ENCODE measurements at regions not wholly inside any gene's neighbourhood (a gene's known extent, or its start where the extent isn't known, plus 50 kb on each side); places are given as distances from the start of the nearest gene placed in this dataset.

- DNase-seq (ENCODE audit: low read depth in 2 of 2), result no peak
These were observed 1127.3 kb upstream of the AUTS2 start for GRCh38 chr7:68470836-68471435.

GRCh38 chr7:68472688-68473087 lies 1125.6 kb upstream of the AUTS2 start:
- DNase-seq (ENCODE audit: low read depth in 2 of 2), result no peak

- DNase-seq (ENCODE audit: low read depth in 2 of 2), result no peak
These were observed 1123.5 kb upstream of the AUTS2 start for GRCh38 chr7:68474661-68475216.

- DNase-seq (ENCODE audit: low read depth in 2 of 2), result no peak
These were observed 1121.3 kb upstream of the AUTS2 start for GRCh38 chr7:68476966-68477365.

- DNase-seq (ENCODE audit: low read depth in 2 of 2), result no peak
These were observed 1119.9 kb upstream of the AUTS2 start for GRCh38 chr7:68478326-68478725.

- DNase-seq (ENCODE audit: low read depth in 2 of 2), result no peak
These were observed 1115.5 kb upstream of the AUTS2 start for GRCh38 chr7:68482800-68483199.

GRCh38 chr7:68484731-68485130 lies 1113.5 kb upstream of the AUTS2 start:
- DNase-seq (ENCODE audit: low read depth in 2 of 2), result no peak

GRCh38 chr7:68485253-68485917 lies 1112.9 kb upstream of the AUTS2 start:
- no peak for DNase-seq (ENCODE audit: low read depth in 2 of 2)

GRCh38 chr7:68488341-68489060 lies 1109.8 kb upstream of the AUTS2 start:
- no peak for DNase-seq (ENCODE audit: low read depth in 2 of 2)

- no peak for DNase-seq (ENCODE audit: low read depth in 2 of 2)
These were observed 1106.5 kb upstream of the AUTS2 start for GRCh38 chr7:68491523-68492358.

GRCh38 chr7:68492359-68492690 lies 1106.0 kb upstream of the AUTS2 start:
- no peak for DNase-seq (ENCODE audit: low read depth in 2 of 2)

- DNase-seq (ENCODE audit: low read depth in 2 of 2), result no peak
These were observed 1094.9 kb upstream of the AUTS2 start for GRCh38 chr7:68503400-68503799.

GRCh38 chr7:68504716-68505115 lies 1093.6 kb upstream of the AUTS2 start:
- DNase-seq (ENCODE audit: low read depth in 2 of 2), result no peak

- no peak for DNase-seq (ENCODE audit: low read depth in 2 of 2)
These were observed 1092.6 kb upstream of the AUTS2 start for GRCh38 chr7:68505721-68506120.

- DNase-seq (ENCODE audit: low read depth in 2 of 2), result no peak
These were observed 1090.6 kb upstream of the AUTS2 start for GRCh38 chr7:68507668-68508067.

GRCh38 chr7:68509054-68509453 lies 1089.2 kb upstream of the AUTS2 start:
- DNase-seq (ENCODE audit: low read depth in 2 of 2), result no peak

GRCh38 chr7:68509603-68510002 lies 1088.7 kb upstream of the AUTS2 start:
- no peak for DNase-seq (ENCODE audit: low read depth in 2 of 2)

- DNase-seq (ENCODE audit: low read depth in 2 of 2), result no peak
These were observed 1087.0 kb upstream of the AUTS2 start for GRCh38 chr7:68511281-68511680.

GRCh38 chr7:68512466-68512865 lies 1085.8 kb upstream of the AUTS2 start:
- DNase-seq (ENCODE audit: low read depth in 2 of 2), result no peak

- no peak for DNase-seq (ENCODE audit: low read depth in 2 of 2)
These were observed 1080.2 kb upstream of the AUTS2 start for GRCh38 chr7:68518060-68518459.

GRCh38 chr7:68524126-68524525 lies 1074.1 kb upstream of the AUTS2 start:
- no peak for DNase-seq (ENCODE audit: low read depth in 2 of 2)

- DNase-seq (ENCODE audit: low read depth in 2 of 2), result no peak
These were observed 1069.1 kb upstream of the AUTS2 start for GRCh38 chr7:68529221-68529620.
